ENCODE measurements at regions not wholly inside any gene's neighbourhood (a gene's known extent, or its start where the extent isn't known, plus 50 kb on each side); places are given as distances from the start of the nearest gene placed in this dataset.

- no peak for ATAC-seq (ENCODE audit: insufficient read depth, low read depth)
- Histone ChIP-seq H2AFZ (ENCODE audit: low read depth, low read length) (no peak overlapping the region), H3K79me2 (ENCODE audit: insufficient read depth, low read length) (no peaks in the 10 kb centered on the region)
Measured at GRCh38 chr5:17696627-17697026, 62.4 kb downstream of the TAF11L14 start.

GRCh38 chr5:17697671-17698070 lies 63.4 kb downstream of the TAF11L14 start:
- Histone ChIP-seq H3K27ac (ENCODE audit: low read length) (no peak overlapping the region), H3K4me3 (ENCODE audit: low read depth in 1 of 2, low read length in 2 of 2) (no peak overlapping the region), H3K4me1 (ENCODE audit: insufficient read depth, low read length) (no peaks in the 10 kb centered on the region), H4K20me1 (ENCODE audit: insufficient read depth, low read length) (no peaks in the 10 kb centered on the region), H3K4me2 (ENCODE audit: insufficient read depth, low read length) (no peak overlapping the region), H2AFZ (ENCODE audit: low read depth, low read length) (no peak overlapping the region), H3K36me3 (ENCODE audit: insufficient read depth, low read length) (no peaks in the 10 kb centered on the region), H3K9me3 (ENCODE audit: insufficient read depth, low read length, severe bottlenecking) (no peaks in the 10 kb centered on the region), H3K79me2 (ENCODE audit: insufficient read depth, low read length) (no peaks in the 10 kb centered on the region), H3K9ac (ENCODE audit: low read depth, low read length) (no peak overlapping the region), H3K27me3 (ENCODE audit: insufficient read depth, low read length, poor library complexity) (no peaks in the 10 kb centered on the region)
- ATAC-seq (ENCODE audit: insufficient read depth, low read depth): no peak
- TF ChIP-seq EZH2 (IDR thresholded peaks at IDR 0.05; ENCODE audit: borderline replicate concordance, low read depth, low read length, severe bottlenecking) (no peak), CTCF (IDR thresholded peaks at IDR 0.05; ENCODE audit: borderline replicate concordance, extremely low read depth, low read length, poor library complexity, severe bottlenecking) (no peak)
- DNase-seq: no peak

More at GRCh38 chr5:17696627-17697026, 62.4 kb downstream of the TAF11L14 start:
- no peak for DNase-seq
- Histone ChIP-seq H3K9ac (ENCODE audit: low read depth, low read length) (no peak overlapping the region), H3K4me2 (ENCODE audit: insufficient read depth, low read length) (no peak overlapping the region), H3K36me3 (ENCODE audit: insufficient read depth, low read length) (no peaks in the 10 kb centered on the region), H3K27me3 (ENCODE audit: insufficient read depth, low read length, poor library complexity) (no peaks in the 10 kb centered on the region), H3K4me3 (ENCODE audit: low read depth in 1 of 2, low read length in 2 of 2) (no peak overlapping the region), H4K20me1 (ENCODE audit: insufficient read depth, low read length) (no peaks in the 10 kb centered on the region), H3K27ac (ENCODE audit: low read length) (no peak overlapping the region), H3K4me1 (ENCODE audit: insufficient read depth, low read length) (no peaks in the 10 kb centered on the region), H3K9me3 (ENCODE audit: insufficient read depth, low read length, severe bottlenecking) (no peaks in the 10 kb centered on the region)
- TF ChIP-seq CTCF (IDR thresholded peaks at IDR 0.05; ENCODE audit: borderline replicate concordance, extremely low read depth, low read length, poor library complexity, severe bottlenecking) (no peak), EZH2 (IDR thresholded peaks at IDR 0.05; ENCODE audit: borderline replicate concordance, low read depth, low read length, severe bottlenecking) (no peak)

GRCh38 chr5:17709011-17709710 lies 74.9 kb downstream of the TAF11L14 start:
- no peak overlapping the region for H3K9ac ChIP-seq (ENCODE audit: low read depth, low read length)
- H3K4me1 ChIP-seq (ENCODE audit: insufficient read depth, low read length): no peaks in the 10 kb centered on the region
- H3K9me3 ChIP-seq (ENCODE audit: insufficient read depth, low read length, severe bottlenecking): no peaks in the 10 kb centered on the region
- H2AFZ ChIP-seq (ENCODE audit: low read depth, low read length): no peak overlapping the region
- no peaks in the 10 kb centered on the region for H3K36me3 ChIP-seq (ENCODE audit: insufficient read depth, low read length)
- ATAC-seq (ENCODE audit: insufficient read depth, low read depth) (no peak), DNase-seq (no peak)
- no peak overlapping the region for H3K4me2 ChIP-seq (ENCODE audit: insufficient read depth, low read length)
- H3K79me2 ChIP-seq (ENCODE audit: insufficient read depth, low read length): no peaks in the 10 kb centered on the region
- H4K20me1 ChIP-seq (ENCODE audit: insufficient read depth, low read length): no peaks in the 10 kb centered on the region
- no peak overlapping the region for H3K4me3 ChIP-seq (ENCODE audit: low read depth in 1 of 2, low read length in 2 of 2)
- TF ChIP-seq EZH2 (IDR thresholded peaks at IDR 0.05; ENCODE audit: borderline replicate concordance, low read depth, low read length, severe bottlenecking) (no peak), CTCF (IDR thresholded peaks at IDR 0.05; ENCODE audit: borderline replicate concordance, extremely low read depth, low read length, poor library complexity, severe bottlenecking) (no peak)
- no peaks in the 10 kb centered on the region for H3K27me3 ChIP-seq (ENCODE audit: insufficient read depth, low read length, poor library complexity)
- no peak overlapping the region for H3K27ac ChIP-seq (ENCODE audit: low read length)

Measured in DND-41 (cell line).